H9 (cell line): ENCODE measurements at regions not wholly inside any gene's neighbourhood (a gene's known extent, or its start where the extent isn't known, plus 50 kb on each side); places are given as distances from the start of the nearest gene placed in this dataset.

Experiments
- DNase-seq: peaks from one replicate; pipeline ENCODE4 v3.0.0-alpha.2; 2017
- H2AFZ ChIP-seq: one replicate; pipeline ENCODE4 v1.6.1; 2013; ENCODE audit warnings: mild to moderate bottlenecking, low read length, control low read depth, moderate library complexity
- H2AK5ac ChIP-seq: 2 replicates; pipeline ENCODE4 v1.6.1; 2013; ENCODE audit warnings: low read length, control low read depth, mixed read lengths; ENCODE audit not compliant: insufficient read length
- H2BK120ac ChIP-seq: one replicate; pipeline ENCODE4 v1.6.1; 2013; ENCODE audit warnings: low read depth, mild to moderate bottlenecking, low read length, control low read depth, inconsistent platforms; ENCODE audit not compliant: poor library complexity, severe bottlenecking
- H2BK12ac ChIP-seq: 2 replicates; pipeline ENCODE4 v1.6.1; 2013; ENCODE audit warnings: low read length, control low read depth, mixed read lengths, low read depth; ENCODE audit not compliant: insufficient read length
- H2BK15ac ChIP-seq: 2 replicates; pipeline ENCODE4 v1.6.1; 2013; ENCODE audit warnings: low read depth, low read length, control low read depth
- H2BK20ac ChIP-seq: one replicate; pipeline ENCODE4 v1.6.1; 2013; ENCODE audit warnings: low read depth, mild to moderate bottlenecking, low read length, control low read depth, inconsistent platforms; ENCODE audit not compliant: poor library complexity, severe bottlenecking
- H2BK5ac ChIP-seq: 2 replicates; pipeline ENCODE4 v1.6.1; 2013; ENCODE audit warnings: low read length, control low read depth, mixed read lengths; ENCODE audit not compliant: insufficient read length
- H3K14ac ChIP-seq: 2 replicates; pipeline ENCODE4 v1.6.1; 2013; ENCODE audit warnings: low read length, control low read depth; ENCODE audit not compliant: insufficient read depth
- H3K18ac ChIP-seq: 2 replicates; pipeline ENCODE4 v1.6.1; 2013; ENCODE audit warnings: low read depth, mild to moderate bottlenecking, mixed read lengths, low read length, control low read depth; ENCODE audit not compliant: insufficient read length
- H3K23ac ChIP-seq: 2 replicates; pipeline ENCODE4 v1.6.1; 2013; ENCODE audit warnings: low read length, control low read depth, mixed read lengths, low read depth; ENCODE audit not compliant: insufficient read length
- H3K23me2 ChIP-seq: 2 replicates; pipeline ENCODE4 v1.6.1; 2013; ENCODE audit warnings: low read depth, mild to moderate bottlenecking, mixed read lengths, low read length, control low read depth; ENCODE audit not compliant: insufficient read length, poor library complexity, severe bottlenecking
- H3K27ac ChIP-seq: 2 replicates; pipeline ENCODE4 v1.5.1; 2013; ENCODE audit warnings: low read length, control low read depth, mixed read lengths, low read depth; ENCODE audit not compliant: insufficient read length
- H3K27me3 ChIP-seq: 2 replicates; pipeline ENCODE4 v1.6.1; 2013; ENCODE audit warnings: low read length, control low read depth, inconsistent platforms; ENCODE audit not compliant: insufficient read depth
- H3K4ac ChIP-seq: 2 replicates; pipeline ENCODE4 v1.6.1; 2013; ENCODE audit warnings: low read depth, mild to moderate bottlenecking, control low read depth, inconsistent platforms, low read length, moderate library complexity
- H3K4me1 ChIP-seq: 2 replicates; pipeline ENCODE4 v1.6.1; 2013; ENCODE audit warnings: low read length, control low read depth, inconsistent platforms; ENCODE audit not compliant: insufficient read depth
- H3K4me2 ChIP-seq: 2 replicates; pipeline ENCODE4 v1.6.1; 2013; ENCODE audit warnings: low read length, control low read depth, mixed read lengths; ENCODE audit not compliant: insufficient read length, insufficient read depth
- H3K56ac ChIP-seq: 2 replicates; pipeline ENCODE4 v1.6.1; 2013; ENCODE audit warnings: low read depth, mild to moderate bottlenecking, mixed read lengths, low read length, control low read depth; ENCODE audit not compliant: insufficient read length
- H3K79me1 ChIP-seq: 2 replicates; pipeline ENCODE4 v1.6.1; 2013; ENCODE audit warnings: low read depth, mild to moderate bottlenecking, moderate library complexity, low read length, control low read depth, inconsistent platforms; ENCODE audit not compliant: insufficient read depth, poor library complexity, severe bottlenecking
- H3K79me2 ChIP-seq: 2 replicates; pipeline ENCODE4 v1.6.1; 2013; ENCODE audit warnings: low read length, control low read depth, inconsistent platforms; ENCODE audit not compliant: insufficient read depth
- H3K9ac ChIP-seq: 2 replicates; pipeline ENCODE4 v1.6.1; 2013; ENCODE audit warnings: low read length, control low read depth, mixed read lengths; ENCODE audit not compliant: insufficient read length; ENCODE audit errors: extremely low read depth
- H3K9me3 ChIP-seq: one replicate; pipeline ENCODE4 v1.6.1; 2013; ENCODE audit warnings: low read depth, low read length, inconsistent platforms; ENCODE audit not compliant: control insufficient read depth
- H3T11ph ChIP-seq: one replicate; pipeline ENCODE4 v1.6.1; 2013; ENCODE audit warnings: mild to moderate bottlenecking, low read length, control low read depth, inconsistent platforms
- H4K20me1 ChIP-seq: one replicate; pipeline ENCODE4 v1.6.1; 2013; ENCODE audit not compliant: control insufficient read depth, insufficient read length, insufficient read depth
- H4K5ac ChIP-seq: 2 replicates; pipeline ENCODE4 v1.6.1; 2013; ENCODE audit warnings: low read depth, mild to moderate bottlenecking, mixed read lengths, low read length, control low read depth; ENCODE audit not compliant: insufficient read length
- H4K8ac ChIP-seq: replicated peaks from 2 replicates; pipeline ENCODE4 v1.6.1; 2013; ENCODE audit warnings: low read length, control low read depth, mixed read lengths, low read depth; ENCODE audit not compliant: insufficient read length
- H4K91ac ChIP-seq: 2 replicates; pipeline ENCODE4 v1.6.1; 2013; ENCODE audit warnings: low read depth, mild to moderate bottlenecking, moderate library complexity, mixed read lengths, low read length, control low read depth; ENCODE audit not compliant: insufficient read length
- H3K27ac Mint-ChIP-seq, 3 experiments: 2 replicates in 2 of 3; 3 replicates in 1 of 3; pipeline ENCODE4 v1.8.0; 2020 to 2021; ENCODE audit warnings: mixed read lengths in 3 of 3, mild to moderate bottlenecking in 1 of 3, moderate library complexity in 1 of 3
- H3K27me3 Mint-ChIP-seq: 2 replicates; pipeline ENCODE4 v1.8.0; 2021; ENCODE audit warnings: low read depth, mild to moderate bottlenecking, moderate library complexity, mixed read lengths
- H3K36me3 Mint-ChIP-seq, 3 experiments: 2 replicates in 2 of 3; 3 replicates in 1 of 3; pipeline ENCODE4 v1.8.0; 2020 to 2021; ENCODE audit warnings: low read depth in 3 of 3, mixed read lengths in 3 of 3; ENCODE audit not compliant: insufficient read depth in 1 of 3
- H3K4me1 Mint-ChIP-seq, 2 experiments: 2 replicates each; pipeline ENCODE4 v1.8.0; 2020; ENCODE audit warnings: mixed read lengths in 2 of 2
- H3K4me3 Mint-ChIP-seq, 2 experiments: 2 replicates in 1 of 2; 3 replicates in 1 of 2; pipeline ENCODE4 v1.8.0; 2020 to 2021; ENCODE audit warnings: mild to moderate bottlenecking in 2 of 2, mixed read lengths in 2 of 2, moderate library complexity in 1 of 2
- H3K9me3 Mint-ChIP-seq, 2 experiments: 2 replicates in 1 of 2; 3 replicates in 1 of 2; pipeline ENCODE4 v1.8.0; 2020; ENCODE audit warnings: mild to moderate bottlenecking in 2 of 2, mixed read lengths in 2 of 2, moderate library complexity in 1 of 2
- WGBS: extraction: QIAGEN DNeasy Blood & Tissue Kit; methylation state at CpG from one replicate; pipeline ENCODE4 v1.1.7; 2013; ENCODE audit warnings: missing lambda C conversion rate, low lambda C conversion rate, mixed read lengths; ENCODE audit not compliant: insufficient read length; ENCODE audit errors: extremely low coverage; 5-methylcytosine and 5-hydroxymethylcytosine counted together
- TF ChIP-seq, protein P1 (sequence below): fragments of 200-600 bp; sonication (generic); conservative IDR thresholded peaks from 3 replicates; pipeline ENCODE4 v1.8.0; 2021; ENCODE audit warnings: antibody characterized with exemption, mild to moderate bottlenecking

DNA sequence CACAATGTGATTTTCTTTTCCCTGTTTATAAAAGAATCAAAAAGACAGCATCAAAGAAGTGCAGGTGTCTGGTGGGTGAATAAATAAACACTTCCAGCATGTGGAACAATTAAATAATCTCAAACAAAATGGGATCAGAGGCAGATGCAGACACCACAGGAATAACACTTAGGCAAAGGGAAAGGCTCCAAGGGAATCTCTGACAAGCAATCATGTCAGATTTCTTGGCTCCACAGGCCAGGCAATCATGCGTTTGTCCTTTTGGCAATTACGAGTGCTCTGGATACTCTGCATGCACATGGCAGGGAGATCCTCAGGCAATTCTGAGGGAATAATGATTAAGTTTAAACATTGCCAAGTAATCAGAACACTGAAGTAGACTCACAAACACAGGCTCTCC is 403.5 kb upstream of the LUZP2 start:
- Histone ChIP-seq H2BK15ac (no peak overlapping the region), H2BK5ac (no peak overlapping the region), H3K4me1 (no peaks in the 10 kb centered on the region), H3K23me2 (no peaks in the 10 kb centered on the region), H3K9ac (no peak overlapping the region), H2BK120ac (no peak overlapping the region), H3K56ac (no peak overlapping the region), H3K23ac (no peak overlapping the region), H3K18ac (no peak overlapping the region), H4K8ac (no peak overlapping the region), H3K14ac (no peak overlapping the region), H2BK20ac (no peak overlapping the region), H2AFZ (no peak overlapping the region), H3K4me2 (no peak overlapping the region), H3T11ph (no peak overlapping the region), H2AK5ac (no peak overlapping the region), H3K79me1 (no peaks in the 10 kb centered on the region), H4K5ac (no peak overlapping the region), H3K4ac (no peak overlapping the region), H3K27me3 (no peaks in the 10 kb centered on the region), H2BK12ac (no peak overlapping the region), H3K9me3 (no peaks in the 10 kb centered on the region), H4K20me1 (no peaks in the 10 kb centered on the region), H3K27ac (no peak overlapping the region), H3K79me2 (no peaks in the 10 kb centered on the region), H4K91ac (no peak overlapping the region)
- Mint-ChIP-seq H3K4me3 (no peak overlapping the region), H3K9me3 (no peaks in the 10 kb centered on the region), H3K36me3 (no peaks in the 10 kb centered on the region), H3K4me1 (no peaks in the 10 kb centered on the region), H3K27ac (no peak overlapping the region), H3K27me3 (no peaks in the 10 kb centered on the region)
- TF ChIP-seq, protein P1, sequence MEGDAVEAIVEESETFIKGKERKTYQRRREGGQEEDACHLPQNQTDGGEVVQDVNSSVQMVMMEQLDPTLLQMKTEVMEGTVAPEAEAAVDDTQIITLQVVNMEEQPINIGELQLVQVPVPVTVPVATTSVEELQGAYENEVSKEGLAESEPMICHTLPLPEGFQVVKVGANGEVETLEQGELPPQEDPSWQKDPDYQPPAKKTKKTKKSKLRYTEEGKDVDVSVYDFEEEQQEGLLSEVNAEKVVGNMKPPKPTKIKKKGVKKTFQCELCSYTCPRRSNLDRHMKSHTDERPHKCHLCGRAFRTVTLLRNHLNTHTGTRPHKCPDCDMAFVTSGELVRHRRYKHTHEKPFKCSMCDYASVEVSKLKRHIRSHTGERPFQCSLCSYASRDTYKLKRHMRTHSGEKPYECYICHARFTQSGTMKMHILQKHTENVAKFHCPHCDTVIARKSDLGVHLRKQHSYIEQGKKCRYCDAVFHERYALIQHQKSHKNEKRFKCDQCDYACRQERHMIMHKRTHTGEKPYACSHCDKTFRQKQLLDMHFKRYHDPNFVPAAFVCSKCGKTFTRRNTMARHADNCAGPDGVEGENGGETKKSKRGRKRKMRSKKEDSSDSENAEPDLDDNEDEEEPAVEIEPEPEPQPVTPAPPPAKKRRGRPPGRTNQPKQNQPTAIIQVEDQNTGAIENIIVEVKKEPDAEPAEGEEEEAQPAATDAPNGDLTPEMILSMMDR: no peak
- no peak for DNase-seq
- WGBS: no CpG with 5 or more reads among the region's 2 CpGs
